ELF-1 (cell line): ENCODE measurements at regions not wholly inside any gene's neighbourhood (a gene's known extent, or its start where the extent isn't known, plus 50 kb on each side); places are given as distances from the start of the nearest gene placed in this dataset.

Source experiments
- DNase-seq: peaks from one replicate; pipeline ENCODE4 v3.0.0-alpha.2; 2016; ENCODE audit warnings: low read depth, low spot score

GRCh38 chr6:167442245-167442644 is 117.4 kb downstream of the TTLL2 start:
- DNase-seq = peak; percentile 95

- DNase-seq = peak; percentile 67
Measured at GRCh38 chr6:167442796-167443680, 118.2 kb downstream of the TTLL2 start.

- DNase-seq = no peak
Measured at GRCh38 chr6:167444602-167445346, 119.9 kb downstream of the TTLL2 start.

GRCh38 chr6:167445568-167445967 is 120.7 kb downstream of the TTLL2 start:
- DNase-seq = no peak

- no peak for DNase-seq
Measured at GRCh38 chr6:167446046-167446445, 121.2 kb downstream of the TTLL2 start.

GRCh38 chr6:167446971-167447370 is 122.1 kb downstream of the TTLL2 start:
- no peak for DNase-seq

- DNase-seq = no peak
Measured at GRCh38 chr6:167448378-167448777, 123.5 kb downstream of the TTLL2 start.

GRCh38 chr6:167449094-167449861 is 124.4 kb downstream of the TTLL2 start:
- no peak for DNase-seq

GRCh38 chr6:167450626-167451025 is 125.7 kb downstream of the TTLL2 start:
- DNase-seq = no peak

- DNase-seq = no peak
Measured at GRCh38 chr6:167452338-167453081, 127.6 kb downstream of the TTLL2 start.

GRCh38 chr6:167453082-167453446 is 128.2 kb downstream of the TTLL2 start:
- DNase-seq = no peak

GRCh38 chr6:167454003-167454402 is 129.1 kb downstream of the TTLL2 start:
- no peak for DNase-seq

GRCh38 chr6:167455371-167455770 is 130.5 kb downstream of the TTLL2 start:
- no peak for DNase-seq

- DNase-seq = no peak
Measured at GRCh38 chr6:167462514-167463312, 137.8 kb downstream of the TTLL2 start.

- no peak for DNase-seq
Measured at GRCh38 chr6:167464177-167464576, 139.3 kb downstream of the TTLL2 start.

GRCh38 chr6:167465482-167465881 is 140.6 kb downstream of the TTLL2 start:
- no peak for DNase-seq

GRCh38 chr6:167467282-167467681 is 142.4 kb downstream of the TTLL2 start:
- no peak for DNase-seq

- DNase-seq = no peak
Measured at GRCh38 chr6:167467793-167468431, 143.0 kb downstream of the TTLL2 start.

- DNase-seq = no peak
Measured at GRCh38 chr6:167469101-167469500, 144.2 kb downstream of the TTLL2 start.

GRCh38 chr6:167469672-167470071 is 144.8 kb downstream of the TTLL2 start:
- no peak for DNase-seq
